Heart left ventricle (tissue), 16 donors: ENCODE measurements at regions not wholly inside any gene's neighbourhood (a gene's known extent, or its start where the extent isn't known, plus 50 kb on each side); places are given as distances from the start of the nearest gene placed in this dataset.
A peak's percentile ranks its signal among the peaks of the same experiment; 100 is the strongest.

Experiments used
- ATAC-seq, 4 donors: fragments of 200-7000 bp; cut with Tn5 transposase; one replicate each; pipeline ENCODE4 v1.9.1; 2020 to 2022; ENCODE audit warnings: moderate library complexity in 4 of 4, mild to moderate bottlenecking in 3 of 4, moderate number of reproducible peaks in 1 of 4
- DNase-seq, 5 donors: peaks; one replicate each; pipeline ENCODE4 v3.0.0-alpha.2; 2020
- H3K27ac ChIP-seq, 12 donors: fragments of 200-600 bp; sonication (generic) in 4 of 12; one replicate each; pipeline versions ENCODE4 v1.5.0 to v1.8.0; 2016 to 2022; ENCODE audit warnings: mild to moderate bottlenecking in 2 of 12
- H3K27me3 ChIP-seq, 9 donors: fragments of 200-600 bp; sonication (generic) in 2 of 9; one replicate each; pipeline versions ENCODE4 v1.5.1 to v1.8.0; 2016 to 2022; ENCODE audit warnings: mild to moderate bottlenecking in 3 of 9
- H3K36me3 ChIP-seq, 9 donors: fragments of 200-600 bp; sonication (generic) in 2 of 9; one replicate each; pipeline versions ENCODE4 v1.5.0 to v1.8.0; 2018 to 2022; ENCODE audit warnings: mild to moderate bottlenecking in 2 of 9
- H3K4me1 ChIP-seq, 12 donors: fragments of 200-600 bp; sonication (generic) in 4 of 12; one replicate each; pipeline versions ENCODE4 v1.5.0 to v1.8.0; 2016 to 2022; ENCODE audit warnings: mild to moderate bottlenecking in 3 of 12
- H3K4me3 ChIP-seq, 12 donors: fragments of 200-600 bp; sonication (generic) in 4 of 12; one replicate each; pipeline versions ENCODE4 v1.5.0 to v1.8.0; 2017 to 2022; ENCODE audit warnings: mild to moderate bottlenecking in 9 of 12, moderate library complexity in 4 of 12
- H3K9me3 ChIP-seq, 12 donors: fragments of 200-600 bp; sonication (generic) in 4 of 12; one replicate each; pipeline versions ENCODE4 v1.5.0 to v1.8.0; 2016 to 2022; ENCODE audit warnings: mild to moderate bottlenecking in 1 of 12
- POLR2A ChIP-seq, 2 donors: fragments of 450-650 bp; IDR thresholded peaks; one replicate each; pipeline ENCODE4 v1.6.1; 2017; ENCODE audit warnings: antibody characterized with exemption in 2 of 2, mild to moderate bottlenecking in 2 of 2, moderate library complexity in 2 of 2
- WGBS, 4 donors: extraction: QIAGEN DNeasy Blood & Tissue Kit in 2 of 4; methylation state at CpG; one replicate each; pipeline versions ENCODE4 v1.1.5 to v1.1.7; 2013 to 2018; 5-methylcytosine and 5-hydroxymethylcytosine counted together
- intact Hi-C, 10 donors: fragments of 100-400 bp; cut with DNase I; formaldehyde crosslinking; loops; one replicate each; pipeline versions ENCODE4 v1.11.1 to v1.14.2; 2022
- TF ChIP-seq, protein P1 (sequence below), 12 donors: fragments of 200-600 bp; sonication (generic) in 4 of 12; IDR thresholded peaks; one replicate each; pipeline versions ENCODE4 v1.5.0 to v1.8.0; 2018 to 2022; ENCODE audit warnings: antibody characterized with exemption in 12 of 12, mild to moderate bottlenecking in 5 of 12
- donor health status: ischemic (EF 13 %, LVEDD 7.1; RV severe dilation, severe dysfunction).
- donor health status: healthy with polysubstance abuse.
- donor health status: DM: no; HTN: yes; CAD: no.
- donor health status: DM: no; HTN: no; CAD: no.
- donor health status: ischemic (EF 25% LVEDD 6.9; RV normal size, moderate dysfunction).
- donor health status: ischemic (EF 25% LVEDD 5.7; RV mildly dilated, moderate dysfunction).
- donor health status: healthy.
- donor health status: DM: yes; HTN: yes; CAD: no.
- donor health status: ischemic (EF 35%, LVEDD 5.7; RV mildly dilated, moderate dysfunction).
- donor health status: nonischemic (EF 11% LVEDD 7.7; RV severe dilation, severe dysfunction).
- donor health status: DM: yes; HTN: yes; CAD: no.
- donor health status: PGD.
- donor health status: ischemic (EF 29% LVEDD 5.4; RV normal size, mild dysfunction).
- donor health status: nonischemic (EF 23%, LVEDD 6.1; RV moderate dilation, normal function).

DNA sequence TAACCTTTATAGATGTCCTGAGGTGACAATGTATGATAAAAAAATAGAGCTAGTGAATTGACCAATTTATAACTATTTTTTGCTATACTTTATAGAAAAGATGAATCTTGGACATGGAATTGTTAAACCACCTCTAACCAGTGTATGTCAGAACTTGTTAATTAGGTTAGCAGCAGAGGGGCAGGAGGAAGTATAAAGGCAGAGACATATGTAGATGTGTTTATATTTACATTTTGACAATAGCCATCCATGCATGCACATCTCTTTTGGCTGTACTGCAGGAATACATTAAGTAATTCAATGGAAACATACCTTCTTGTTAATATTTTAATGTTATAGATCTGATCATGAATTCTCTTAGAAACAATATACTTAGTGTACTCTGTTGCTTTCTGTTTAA is 254.6 kb upstream of the NT5E start:
- no peak overlapping the region for H3K4me3 ChIP-seq
- DNase-seq (no peak), ATAC-seq (no peak)
- no peaks in the 10 kb centered on the region for H3K36me3 ChIP-seq
- TF ChIP-seq, protein P1, sequence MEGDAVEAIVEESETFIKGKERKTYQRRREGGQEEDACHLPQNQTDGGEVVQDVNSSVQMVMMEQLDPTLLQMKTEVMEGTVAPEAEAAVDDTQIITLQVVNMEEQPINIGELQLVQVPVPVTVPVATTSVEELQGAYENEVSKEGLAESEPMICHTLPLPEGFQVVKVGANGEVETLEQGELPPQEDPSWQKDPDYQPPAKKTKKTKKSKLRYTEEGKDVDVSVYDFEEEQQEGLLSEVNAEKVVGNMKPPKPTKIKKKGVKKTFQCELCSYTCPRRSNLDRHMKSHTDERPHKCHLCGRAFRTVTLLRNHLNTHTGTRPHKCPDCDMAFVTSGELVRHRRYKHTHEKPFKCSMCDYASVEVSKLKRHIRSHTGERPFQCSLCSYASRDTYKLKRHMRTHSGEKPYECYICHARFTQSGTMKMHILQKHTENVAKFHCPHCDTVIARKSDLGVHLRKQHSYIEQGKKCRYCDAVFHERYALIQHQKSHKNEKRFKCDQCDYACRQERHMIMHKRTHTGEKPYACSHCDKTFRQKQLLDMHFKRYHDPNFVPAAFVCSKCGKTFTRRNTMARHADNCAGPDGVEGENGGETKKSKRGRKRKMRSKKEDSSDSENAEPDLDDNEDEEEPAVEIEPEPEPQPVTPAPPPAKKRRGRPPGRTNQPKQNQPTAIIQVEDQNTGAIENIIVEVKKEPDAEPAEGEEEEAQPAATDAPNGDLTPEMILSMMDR (IDR thresholded peaks at IDR 0.05) = no peak
- TF ChIP-seq POLR2A (IDR thresholded peaks at IDR 0.05) = no peak
- peaks cover 0 to 37% (median 7%) of the 10 kb centered on the region in 12 donors for H3K9me3 ChIP-seq
- no peak overlapping the region for H3K27ac ChIP-seq
- no peaks in the 10 kb centered on the region for H3K4me1 ChIP-seq
- intact Hi-C loops = no loop called here
- no peaks in the 10 kb centered on the region for H3K27me3 ChIP-seq

DNA sequence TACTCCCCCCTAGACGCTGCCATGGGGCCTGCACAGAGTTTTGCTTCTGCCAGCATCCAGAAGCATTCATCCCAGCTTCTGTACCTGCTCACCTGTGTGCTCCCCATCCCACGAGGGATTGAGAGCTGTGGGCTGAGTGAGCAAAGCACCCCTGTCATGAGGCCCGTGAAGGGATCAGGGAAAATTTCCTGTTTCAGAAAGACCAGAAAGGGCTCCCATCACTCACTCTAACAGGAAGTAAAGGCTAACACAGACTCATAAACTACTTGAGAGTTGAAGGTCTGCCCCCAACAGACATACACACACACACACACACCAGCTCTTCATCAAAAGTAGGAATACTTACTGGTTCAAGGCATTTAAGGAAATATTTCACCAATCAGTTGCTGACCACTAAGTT is 256.5 kb upstream of the NT5E start:
- ATAC-seq (no peak), DNase-seq (no peak)
- TF ChIP-seq POLR2A (IDR thresholded peaks at IDR 0.05) = no peak
- TF ChIP-seq, protein P1 (IDR thresholded peaks at IDR 0.05) = no peak
- intact Hi-C loops = no loop called here
- 38 to 59% (median 47%) methylated on average over 2 to 3 of the region's 3 CpGs for WGBS, 4 donors
- Histone ChIP-seq H3K36me3 (no peaks in the 10 kb centered on the region), H3K27me3 (no peaks in the 10 kb centered on the region), H3K4me1 (no peaks in the 10 kb centered on the region), H3K9me3 (peaks cover 0 to 46% (median 7%) of the 10 kb centered on the region in 12 donors), H3K27ac (no peak overlapping the region), H3K4me3 (no peak overlapping the region)

DNA sequence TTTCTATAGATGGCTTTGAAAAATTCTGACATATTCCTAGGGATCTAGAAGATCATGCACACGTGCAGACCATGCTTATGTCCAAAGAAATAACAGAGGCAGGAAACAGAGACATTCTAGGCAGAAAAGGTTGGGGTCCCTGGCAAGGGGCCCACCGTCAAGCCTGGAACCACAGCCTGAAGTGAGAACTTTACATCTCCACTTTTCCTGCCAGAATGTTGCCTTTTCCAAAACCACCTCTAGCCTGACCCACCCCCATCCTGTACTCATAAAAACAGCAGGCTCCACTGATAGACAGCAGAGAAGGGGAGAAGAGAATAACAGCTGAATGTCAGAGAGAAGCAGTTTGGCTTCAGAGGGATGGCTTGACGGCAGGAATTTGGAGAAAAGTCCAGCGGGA is 257.3 kb upstream of the NT5E start:
- H3K27me3 ChIP-seq = no peaks in the 10 kb centered on the region
- intact Hi-C loops = no loop called here
- peaks cover 0 to 46% (median 7%) of the 10 kb centered on the region in 12 donors for H3K9me3 ChIP-seq
- DNase-seq (no peak), ATAC-seq (no peak)
- H3K27ac ChIP-seq = peak overlapping the region in 1 of 12 donors; percentile 46
- 50 to 65% (median 65%) methylated on average over 4 of the region's 4 CpGs for WGBS, 4 donors
- TF ChIP-seq POLR2A (IDR thresholded peaks at IDR 0.05) = no peak
- TF ChIP-seq, protein P1 (IDR thresholded peaks at IDR 0.05) = no peak
- peaks cover 0 to 1% (median 0%) of the 10 kb centered on the region in 12 donors for H3K4me1 ChIP-seq
- no peak overlapping the region for H3K4me3 ChIP-seq
- no peaks in the 10 kb centered on the region for H3K36me3 ChIP-seq

DNA sequence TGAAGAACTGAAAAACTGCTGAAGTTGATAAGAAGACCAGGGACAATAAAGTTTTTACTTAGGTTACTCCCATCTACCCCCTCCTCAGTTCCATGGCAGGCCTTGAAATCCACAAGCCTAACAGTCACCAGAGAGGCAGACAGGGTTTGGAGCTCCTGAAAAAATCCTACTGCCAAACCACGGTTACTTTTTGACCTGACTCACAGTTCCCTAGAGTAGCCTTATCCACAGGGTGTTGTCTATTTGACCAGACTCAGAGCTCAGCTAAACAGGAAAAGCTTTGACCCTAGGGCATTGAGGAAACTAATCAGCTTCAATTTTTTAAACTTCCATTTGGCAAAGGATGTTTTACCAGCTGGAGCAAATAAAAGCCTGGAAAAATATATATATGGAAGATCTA is 257.7 kb upstream of the NT5E start:
- no peak for DNase-seq
- Histone ChIP-seq H3K27me3 (no peaks in the 10 kb centered on the region), H3K36me3 (no peaks in the 10 kb centered on the region), H3K9me3 (peaks cover 0 to 46% (median 7%) of the 10 kb centered on the region in 12 donors), H3K4me3 (no peak overlapping the region), H3K27ac (peak overlapping the region in 3 of 12 donors; percentile 31 to 66 (median 58)), H3K4me1 (peaks cover 0 to 5% (median 0%) of the 10 kb centered on the region in 12 donors)
- intact Hi-C loops = no loop called here
- peak in 2 of 4 donors; percentile 72 to 76 for ATAC-seq
- TF ChIP-seq, protein P1 (IDR thresholded peaks at IDR 0.05) = no peak
- WGBS, 4 donors = 43 to 79% (median 51%) methylated on average over 1 of the region's 1 CpG
